Activated T-cell treated with anti-CD3 and anti-CD28 coated beads, Interleukin-2, amount 50 U/mL, for 24 hours (primary cell): ENCODE measurements at regions not wholly inside any gene's neighbourhood (a gene's known extent, or its start where the extent isn't known, plus 50 kb on each side); places are given as distances from the start of the nearest gene placed in this dataset.

Experiments
- DNase-seq: peaks from one replicate; pipeline ENCODE4 v3.0.0-alpha.2; 2020
- H3K27ac Mint-ChIP-seq: 2 replicates; pipeline ENCODE4 v1.8.0; 2020; ENCODE audit warnings: mild to moderate bottlenecking, mixed read lengths
- H3K27me3 Mint-ChIP-seq: 2 replicates; pipeline ENCODE4 v1.8.0; 2020; ENCODE audit warnings: mixed read lengths
- H3K36me3 Mint-ChIP-seq: 2 replicates; pipeline ENCODE4 v1.8.0; 2020; ENCODE audit warnings: low read depth, mixed read lengths
- H3K4me1 Mint-ChIP-seq: 2 replicates; pipeline ENCODE4 v1.8.0; 2020; ENCODE audit warnings: low read depth, mixed read lengths
- H3K4me3 Mint-ChIP-seq: 2 replicates; pipeline ENCODE4 v1.8.0; 2020; ENCODE audit warnings: mild to moderate bottlenecking, moderate library complexity, mixed read lengths
- H3K9me3 Mint-ChIP-seq: 2 replicates; pipeline ENCODE4 v1.8.0; 2020; ENCODE audit warnings: mixed read lengths

DNA sequence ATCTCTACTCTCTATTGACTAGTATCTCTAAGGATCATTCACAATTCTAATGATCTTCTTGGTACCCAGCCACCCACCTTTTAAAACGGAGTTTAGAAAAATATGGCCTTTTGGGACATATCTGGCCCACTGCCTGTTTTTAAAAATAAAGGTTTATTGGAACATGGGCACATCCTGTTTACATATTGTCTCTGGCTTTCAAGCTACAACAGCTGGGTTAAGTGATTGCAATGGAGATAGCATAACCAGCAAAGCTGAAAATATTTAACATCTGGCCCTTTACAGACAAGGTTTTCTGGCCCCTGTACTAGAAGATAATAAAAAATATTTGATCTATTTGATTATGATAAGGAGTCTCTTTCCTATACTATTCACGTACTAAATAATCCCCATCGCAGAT lies 232.4 kb upstream of the RHOBTB1 start:
- Mint-ChIP-seq H3K4me1 (no peaks in the 10 kb centered on the region), H3K36me3 (no peaks in the 10 kb centered on the region), H3K4me3 (no peak overlapping the region), H3K27me3 (no peaks in the 10 kb centered on the region), H3K27ac (no peak overlapping the region), H3K9me3 (no peaks in the 10 kb centered on the region)
- DNase-seq: no peak

DNA sequence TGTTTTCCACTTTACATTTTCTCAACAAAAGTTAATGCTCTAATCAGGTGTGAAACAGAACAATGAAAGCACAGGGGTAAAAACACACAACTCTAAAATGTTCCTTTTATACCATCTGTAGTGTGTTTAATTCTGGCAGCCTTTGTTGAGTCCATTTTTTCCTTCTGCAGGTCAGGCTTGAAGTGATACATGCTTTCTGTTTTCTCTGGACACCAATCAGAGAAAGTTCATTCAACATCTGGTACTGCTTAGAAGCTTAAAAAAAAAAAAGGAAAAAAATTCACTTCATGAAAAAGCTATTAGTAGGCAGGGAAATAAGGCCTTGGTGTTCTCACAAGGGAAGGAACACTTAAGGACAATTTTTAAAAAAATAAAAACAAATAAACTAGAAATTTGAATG lies 231.3 kb upstream of the RHOBTB1 start:
- no peak overlapping the region for H3K27ac Mint-ChIP-seq
- no peak for DNase-seq
- H3K4me1 Mint-ChIP-seq: no peaks in the 10 kb centered on the region
- no peaks in the 10 kb centered on the region for H3K36me3 Mint-ChIP-seq
- no peaks in the 10 kb centered on the region for H3K9me3 Mint-ChIP-seq
- H3K4me3 Mint-ChIP-seq: no peak overlapping the region
- H3K27me3 Mint-ChIP-seq: no peaks in the 10 kb centered on the region

DNA sequence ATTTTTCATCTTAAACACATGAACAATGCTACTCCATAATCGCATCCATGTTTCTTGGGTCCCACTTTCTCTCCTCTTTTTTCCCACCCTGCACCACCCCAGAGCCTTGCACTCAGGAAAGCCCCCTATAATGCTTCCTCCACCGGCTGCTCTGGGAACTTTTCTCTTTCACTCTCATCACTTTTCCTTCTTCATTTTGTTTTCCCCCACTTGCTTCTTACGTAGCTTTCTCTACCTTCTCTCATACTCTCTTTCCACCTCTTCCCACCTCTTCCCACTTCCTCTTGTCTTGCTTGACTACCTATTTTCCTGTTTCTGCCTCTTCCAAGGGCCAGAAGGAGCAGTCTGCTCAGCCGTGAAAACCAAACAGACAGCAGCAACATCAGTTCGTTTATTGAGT lies 229.5 kb upstream of the RHOBTB1 start:
- DNase-seq: no peak
- no peak overlapping the region for H3K27ac Mint-ChIP-seq

DNA sequence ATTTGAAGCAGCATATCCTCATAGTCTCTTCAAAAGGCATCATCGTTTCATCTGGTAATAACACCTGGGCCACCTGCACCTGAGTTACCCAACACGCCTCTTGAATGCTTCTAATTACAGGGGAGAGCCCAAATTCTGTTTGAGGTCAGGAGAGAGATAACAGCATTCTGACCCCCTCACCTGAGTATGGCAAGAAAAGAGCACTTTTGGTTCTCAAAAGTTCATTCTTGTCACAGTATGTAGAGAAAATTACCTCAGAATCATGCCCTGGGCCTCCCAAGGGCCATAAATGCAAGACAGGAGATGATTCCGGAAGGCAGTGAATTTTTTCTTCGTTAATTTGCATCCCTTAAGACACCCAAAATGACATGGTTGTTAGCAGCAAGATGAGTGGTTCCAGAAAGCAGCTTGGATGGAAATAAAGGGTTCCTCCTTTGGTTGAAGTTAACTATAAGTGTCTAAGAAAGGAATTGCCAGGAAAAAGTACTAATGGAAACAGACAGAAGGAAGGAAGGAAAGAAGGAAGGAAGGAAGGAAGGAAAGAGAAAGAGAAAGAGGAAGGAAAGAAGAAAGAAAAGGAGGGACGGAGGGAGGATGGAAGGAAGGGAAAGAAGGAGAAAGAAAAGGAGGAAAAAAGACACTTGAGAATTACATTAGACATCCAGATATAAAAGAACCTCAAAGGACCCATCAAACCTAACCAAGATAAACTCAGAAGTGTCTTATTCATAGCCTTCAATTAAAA lies 228.4 kb upstream of the RHOBTB1 start:
- no peak overlapping the region for H3K4me3 Mint-ChIP-seq
- no peaks in the 10 kb centered on the region for H3K4me1 Mint-ChIP-seq
- H3K9me3 Mint-ChIP-seq: peaks cover 3% of the 10 kb centered on the region
- H3K27me3 Mint-ChIP-seq: no peaks in the 10 kb centered on the region
- no peaks in the 10 kb centered on the region for H3K36me3 Mint-ChIP-seq
- H3K27ac Mint-ChIP-seq: no peak overlapping the region
- no peak for DNase-seq

More for the DNA sequence above, 229.5 kb upstream of the RHOBTB1 start:
- Mint-ChIP-seq H3K4me1 (no peaks in the 10 kb centered on the region), H3K9me3 (no peaks in the 10 kb centered on the region), H3K27me3 (no peaks in the 10 kb centered on the region), H3K36me3 (no peaks in the 10 kb centered on the region), H3K4me3 (no peak overlapping the region)

DNA sequence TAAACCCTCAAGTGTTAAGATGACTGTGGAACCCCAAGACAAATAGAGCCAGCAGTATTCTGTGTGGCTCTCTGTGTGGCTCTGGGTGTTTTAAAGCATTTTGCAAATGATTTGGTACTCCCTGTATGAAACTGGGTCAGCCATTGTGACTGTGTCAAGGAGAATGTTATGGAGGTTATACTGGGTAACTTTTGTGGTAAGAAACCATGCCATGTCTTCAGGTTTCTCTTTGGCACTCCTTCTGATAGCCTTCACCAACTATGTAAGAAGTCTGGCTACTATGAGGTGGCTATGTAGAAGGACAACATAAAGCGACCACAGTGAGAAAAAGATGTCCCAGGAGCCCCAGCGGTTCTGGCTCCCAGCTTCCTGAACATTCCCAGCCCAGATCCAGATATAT lies 226.6 kb upstream of the RHOBTB1 start:
- H3K36me3 Mint-ChIP-seq: no peaks in the 10 kb centered on the region
- H3K9me3 Mint-ChIP-seq: peaks cover 3% of the 10 kb centered on the region
- no peaks in the 10 kb centered on the region for H3K4me1 Mint-ChIP-seq
- H3K27ac Mint-ChIP-seq: no peak overlapping the region
- no peak for DNase-seq
- H3K27me3 Mint-ChIP-seq: no peaks in the 10 kb centered on the region
- no peak overlapping the region for H3K4me3 Mint-ChIP-seq

DNA sequence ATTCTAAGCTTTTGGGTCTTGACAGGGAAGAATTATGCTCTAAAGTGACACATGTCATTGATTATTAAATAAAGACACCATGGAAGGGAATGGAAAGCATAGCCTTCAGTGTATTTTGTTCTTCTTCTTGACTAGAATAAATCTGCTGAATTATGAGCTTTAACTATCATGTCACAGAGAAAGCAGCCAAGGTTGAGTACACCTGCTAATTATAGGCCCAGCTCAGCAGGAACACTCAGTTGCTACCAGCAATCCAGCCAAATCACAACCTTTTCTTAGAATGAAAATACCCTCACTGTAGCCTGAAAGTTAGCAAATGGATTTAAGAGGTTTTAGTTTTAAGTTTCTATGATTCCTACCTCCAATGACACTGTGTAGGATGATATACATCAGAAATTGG lies 225.3 kb upstream of the RHOBTB1 start:
- H3K9me3 Mint-ChIP-seq: peaks cover 3% of the 10 kb centered on the region
- no peak for DNase-seq
- H3K4me3 Mint-ChIP-seq: no peak overlapping the region
- H3K4me1 Mint-ChIP-seq: no peaks in the 10 kb centered on the region
- H3K36me3 Mint-ChIP-seq: no peaks in the 10 kb centered on the region
- no peak overlapping the region for H3K27ac Mint-ChIP-seq
- no peaks in the 10 kb centered on the region for H3K27me3 Mint-ChIP-seq

DNA sequence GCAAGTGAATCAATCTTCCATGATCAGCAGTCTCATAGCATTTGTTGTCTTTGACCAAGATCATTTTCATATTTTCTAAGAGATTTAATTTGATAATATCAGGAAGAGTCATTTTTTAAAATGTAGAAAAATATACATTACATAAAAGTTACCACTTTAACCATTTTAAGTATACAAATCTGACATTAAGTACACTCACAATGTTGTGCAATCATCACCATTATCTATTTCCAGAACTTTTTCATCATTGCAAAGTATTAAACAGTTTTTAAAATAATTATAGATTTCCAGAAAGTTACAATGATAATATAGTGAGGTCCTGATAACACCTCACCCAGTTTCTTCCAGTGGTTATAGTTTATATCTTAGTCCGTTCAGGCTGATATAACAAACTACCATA lies 222.5 kb upstream of the RHOBTB1 start:
- Mint-ChIP-seq H3K27me3 (no peaks in the 10 kb centered on the region), H3K4me1 (no peaks in the 10 kb centered on the region), H3K27ac (no peak overlapping the region), H3K9me3 (peaks cover 3% of the 10 kb centered on the region), H3K36me3 (no peaks in the 10 kb centered on the region), H3K4me3 (no peak overlapping the region)
- no peak for DNase-seq

DNA sequence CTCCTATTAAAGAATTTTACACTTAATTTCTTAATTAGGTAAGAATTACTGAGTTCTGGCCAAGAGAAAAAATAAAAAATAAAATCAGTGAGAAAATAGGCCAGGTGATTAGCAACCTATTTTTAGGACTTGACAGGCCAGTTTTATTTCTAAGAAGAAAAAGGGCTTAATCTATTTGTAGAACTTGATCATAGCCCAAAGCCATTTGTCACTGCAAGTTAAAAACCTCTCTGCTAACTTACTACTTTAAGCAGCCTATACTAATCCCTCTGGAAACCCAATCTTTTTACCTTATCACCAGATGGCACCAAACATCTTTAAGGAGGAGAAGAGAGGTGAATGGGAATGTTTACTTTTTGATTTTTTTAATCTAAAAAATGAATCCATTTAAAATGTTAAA lies 222.1 kb upstream of the RHOBTB1 start:
- Mint-ChIP-seq H3K4me3 (no peak overlapping the region), H3K9me3 (peaks cover 3% of the 10 kb centered on the region), H3K27me3 (no peaks in the 10 kb centered on the region), H3K36me3 (no peaks in the 10 kb centered on the region), H3K4me1 (no peaks in the 10 kb centered on the region), H3K27ac (no peak overlapping the region)
- no peak for DNase-seq

DNA sequence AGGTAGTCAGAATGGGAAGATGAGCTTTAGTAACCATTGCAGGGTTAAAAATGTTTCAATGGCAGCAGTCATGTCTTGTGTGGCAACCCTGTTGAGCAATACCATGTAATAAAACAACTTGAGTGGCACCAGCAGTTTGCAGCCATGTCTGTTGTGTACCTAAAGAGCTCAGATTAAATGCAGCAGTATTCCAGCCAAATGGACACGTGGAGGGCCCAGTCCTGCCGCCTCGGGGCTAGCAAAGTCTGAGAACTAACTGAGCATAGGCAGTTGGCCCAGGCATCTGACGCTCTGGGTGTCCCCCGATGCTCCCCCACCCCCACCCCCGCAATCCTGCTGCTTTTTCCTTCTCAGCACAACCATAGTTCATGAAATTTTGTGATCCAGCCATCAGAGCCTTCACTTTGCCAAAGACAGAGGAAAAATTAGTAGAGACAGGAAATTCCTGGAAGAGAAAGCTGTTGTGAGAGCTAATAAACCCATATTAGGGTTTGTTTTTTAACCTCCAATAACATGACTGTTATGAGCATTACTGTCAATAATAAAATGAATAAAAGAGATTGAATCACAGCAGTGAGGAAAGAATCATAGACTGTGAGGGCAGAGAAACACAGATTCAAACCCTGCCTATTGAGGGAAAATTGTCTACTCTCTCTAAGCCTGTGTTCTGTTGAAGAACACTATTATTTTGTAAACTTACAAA lies 220.6 kb upstream of the RHOBTB1 start:
- Mint-ChIP-seq H3K27me3 (no peaks in the 10 kb centered on the region), H3K36me3 (no peaks in the 10 kb centered on the region), H3K4me3 (no peak overlapping the region), H3K9me3 (peaks cover 3% of the 10 kb centered on the region), H3K4me1 (no peaks in the 10 kb centered on the region), H3K27ac (no peak overlapping the region)
- no peak for DNase-seq

DNA sequence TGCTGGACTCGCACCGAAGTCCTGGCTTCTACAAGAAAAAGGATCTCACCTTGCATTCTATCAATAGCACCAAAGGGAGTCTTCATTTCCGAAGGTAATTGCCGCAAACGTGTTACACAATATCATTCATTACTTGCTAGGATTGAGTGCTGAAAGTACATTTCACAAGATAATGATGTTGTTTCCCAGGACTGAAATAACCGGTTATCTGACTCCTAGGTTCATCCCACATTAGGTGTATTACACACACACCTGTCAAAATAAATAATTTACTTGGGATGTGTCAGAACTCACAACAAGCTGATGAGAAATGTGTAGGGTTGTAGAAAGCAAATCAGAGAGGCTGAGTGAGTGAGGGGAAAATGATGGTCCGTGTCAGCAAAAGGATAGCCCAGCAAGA lies 219.4 kb upstream of the RHOBTB1 start:
- DNase-seq: no peak
- no peak overlapping the region for H3K4me3 Mint-ChIP-seq
- no peaks in the 10 kb centered on the region for H3K4me1 Mint-ChIP-seq
- H3K27me3 Mint-ChIP-seq: no peaks in the 10 kb centered on the region
- no peaks in the 10 kb centered on the region for H3K36me3 Mint-ChIP-seq
- peaks cover 3% of the 10 kb centered on the region for H3K9me3 Mint-ChIP-seq
- no peak overlapping the region for H3K27ac Mint-ChIP-seq

DNA sequence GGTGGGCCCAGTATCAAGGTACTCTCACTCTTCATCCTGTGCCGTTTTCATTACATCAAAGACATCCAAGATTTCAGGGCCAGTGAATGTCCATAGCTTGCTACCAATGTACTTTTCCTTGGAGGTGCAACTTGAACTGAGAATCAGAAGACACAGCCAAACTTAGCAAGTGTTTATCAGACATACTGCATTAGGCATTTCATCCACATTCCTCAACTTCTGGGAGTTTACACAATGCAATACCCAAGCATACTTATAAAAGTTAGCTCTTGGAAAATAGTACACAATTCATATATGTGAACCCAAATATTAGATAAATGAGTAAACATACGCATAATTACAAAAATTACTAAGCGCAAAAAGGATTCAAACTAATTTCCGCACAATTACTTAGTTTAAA lies 216.3 kb upstream of the RHOBTB1 start:
- no peaks in the 10 kb centered on the region for H3K36me3 Mint-ChIP-seq
- H3K4me1 Mint-ChIP-seq: no peaks in the 10 kb centered on the region
- peaks cover 4% of the 10 kb centered on the region for H3K27me3 Mint-ChIP-seq
- no peak overlapping the region for H3K27ac Mint-ChIP-seq
- no peaks in the 10 kb centered on the region for H3K9me3 Mint-ChIP-seq
- no peak for DNase-seq
- no peak overlapping the region for H3K4me3 Mint-ChIP-seq

DNA sequence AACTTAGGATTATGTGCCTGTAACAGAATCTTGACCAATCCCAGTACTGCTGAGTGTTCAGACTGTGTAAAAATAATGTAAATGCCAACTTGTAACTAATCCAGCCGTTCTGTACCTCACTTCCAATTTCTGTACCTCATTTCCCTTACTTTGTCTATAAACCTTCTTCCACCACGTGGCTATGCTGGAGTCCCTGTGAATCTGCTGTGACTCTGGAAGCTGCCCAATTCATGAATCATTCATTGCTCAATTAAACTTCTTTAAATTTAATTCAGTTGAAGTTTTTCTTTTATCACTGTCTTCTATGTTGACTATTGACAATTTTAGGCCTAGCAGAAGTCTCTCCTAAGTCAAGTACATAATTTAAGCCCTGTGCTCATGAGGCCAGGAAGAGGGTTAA lies 215.3 kb upstream of the RHOBTB1 start:
- Mint-ChIP-seq H3K36me3 (no peaks in the 10 kb centered on the region), H3K4me1 (no peaks in the 10 kb centered on the region), H3K9me3 (no peaks in the 10 kb centered on the region), H3K27me3 (peaks cover 9% of the 10 kb centered on the region), H3K27ac (no peak overlapping the region), H3K4me3 (no peak overlapping the region)
- no peak for DNase-seq

DNA sequence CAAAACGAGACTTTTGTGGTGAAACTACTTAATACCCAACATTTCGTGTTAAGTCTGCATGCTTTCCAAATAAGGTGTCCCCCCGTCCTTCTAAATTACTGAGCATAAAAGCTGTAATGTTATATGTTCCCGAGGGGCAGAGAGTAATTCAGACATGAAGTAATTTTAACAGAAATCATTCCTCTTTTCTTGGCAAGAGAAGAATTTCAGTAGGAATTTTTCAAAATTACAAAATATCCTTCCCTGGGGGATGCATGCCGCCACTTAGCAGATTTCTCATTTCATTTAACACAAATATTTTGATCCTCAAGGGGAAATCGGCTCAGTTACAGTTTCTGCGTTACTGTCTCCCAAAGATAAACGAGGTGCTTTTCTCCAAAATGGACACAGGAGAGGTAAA lies 213.2 kb upstream of the RHOBTB1 start:
- H3K9me3 Mint-ChIP-seq: no peaks in the 10 kb centered on the region
- no peaks in the 10 kb centered on the region for H3K4me1 Mint-ChIP-seq
- no peak overlapping the region for H3K27ac Mint-ChIP-seq
- H3K27me3 Mint-ChIP-seq: peaks cover 19% of the 10 kb centered on the region
- no peak for DNase-seq
- no peak overlapping the region for H3K4me3 Mint-ChIP-seq
- H3K36me3 Mint-ChIP-seq: no peaks in the 10 kb centered on the region

DNA sequence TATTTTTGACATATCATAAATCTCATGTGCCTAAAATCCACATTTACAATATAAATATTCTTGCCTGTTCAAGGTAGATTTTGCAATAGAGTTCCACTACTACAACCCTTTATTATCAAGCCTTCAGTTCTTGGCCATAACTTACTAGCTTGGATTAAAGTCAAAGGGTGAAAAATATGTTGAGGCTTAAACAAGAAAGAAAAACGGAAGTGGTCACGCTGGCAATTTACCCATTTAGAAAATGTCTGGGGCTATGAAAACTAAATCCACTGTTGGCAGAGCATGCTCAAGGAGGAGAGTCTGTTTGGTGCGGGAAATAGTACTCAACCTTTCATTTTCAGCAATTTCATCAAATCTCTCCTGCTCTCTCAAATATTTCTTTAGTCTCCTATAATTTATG lies 209.8 kb upstream of the RHOBTB1 start:
- Mint-ChIP-seq H3K36me3 (no peaks in the 10 kb centered on the region), H3K4me3 (no peak overlapping the region), H3K27me3 (peaks cover 19% of the 10 kb centered on the region), H3K9me3 (no peaks in the 10 kb centered on the region), H3K4me1 (no peaks in the 10 kb centered on the region), H3K27ac (no peak overlapping the region)
- DNase-seq: no peak

DNA sequence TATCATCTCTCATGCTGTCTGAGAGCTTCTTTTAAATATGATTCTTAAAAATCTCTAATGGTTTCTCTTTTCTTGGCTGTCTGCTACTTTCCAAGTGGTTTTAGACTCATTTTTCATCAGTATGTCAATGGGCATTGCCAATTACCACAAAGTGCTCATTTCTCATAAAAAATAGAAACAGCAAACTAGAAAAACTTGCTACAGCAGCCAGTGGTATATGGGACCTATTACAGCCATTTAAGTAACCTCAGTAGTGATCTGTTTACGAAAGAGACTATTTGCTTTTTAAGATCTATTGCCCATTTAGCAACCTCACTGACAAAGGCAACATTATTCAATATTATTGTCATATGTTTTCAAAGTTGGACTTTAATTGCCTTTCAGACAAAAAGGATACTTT lies 207.1 kb upstream of the RHOBTB1 start:
- Mint-ChIP-seq H3K36me3 (no peaks in the 10 kb centered on the region), H3K27ac (no peak overlapping the region), H3K27me3 (peaks cover 22% of the 10 kb centered on the region), H3K9me3 (no peaks in the 10 kb centered on the region), H3K4me1 (no peaks in the 10 kb centered on the region), H3K4me3 (no peak overlapping the region)
- DNase-seq: no peak
